K562 (cell line): ENCODE measurements at regions not wholly inside any gene's neighbourhood (a gene's known extent, or its start where the extent isn't known, plus 50 kb on each side); places are given as distances from the start of the nearest gene placed in this dataset.
A peak's percentile ranks its signal among the peaks of the same experiment; 100 is the strongest.

Experiments
- ATAC-seq: fragments of 200-7000 bp; cut with Tn5 transposase; 3 replicates; pipeline ENCODE4 v1.9.1; 2020; ENCODE audit warnings: moderate library complexity
- BruUV-seq: library from RNA; stranded (reverse); fragments of 400-500 nt; replicated peaks from 2 replicates; lab custom pipeline; 2021; lab: Mats Ljungman, UMichigan
- CTCF ChIA-PET: fragments of 300-600 bp; formaldehyde crosslinking; extraction: SDS; loops from one replicate; lab custom pipeline; 2021; ENCODE audit warnings: low intra/inter-chr PET ratio; lab: Yijun Ruan, JAX
- POLR2A ChIA-PET: fragments of 300-600, 350-650 bp; sonication (Branson Sonifier 250); formaldehyde crosslinking; extraction: SDS; loops from one replicate; lab custom pipeline; 2021; ENCODE audit warnings: antibody characterized with exemption, inconsistent platforms; lab: Yijun Ruan, JAX
- DNase-seq, 4 experiments: peaks; one replicate each; pipeline versions ENCODE4 v3.0.0 to v3.0.0-alpha.2; 2011 to 2018; ENCODE audit warnings: low spot score in 3 of 4, mixed read lengths in 3 of 4; ENCODE audit errors: extremely low read depth in 1 of 4
- FAIRE-seq: peaks from 2 replicates; lab custom pipeline; 2011; peaks lifted over from hg19 to GRCh38; lab: Jason Lieb, UNC
- H2AFZ ChIP-seq: 2 replicates; pipeline ENCODE4 v1.6.0; 2011; ENCODE audit warnings: low read depth, low read length, control low read depth, inconsistent platforms
- H3K27ac ChIP-seq: fragments of 200-600 bp; 3 replicates; pipeline ENCODE4 v1.8.0; 2011; ENCODE audit warnings: low read depth, mild to moderate bottlenecking, control low read depth, inconsistent platforms, low read length, moderate library complexity, mixed read lengths; ENCODE audit errors: extremely low read depth
- H3K27me3 ChIP-seq, 2 experiments: fragments of 300-600 bp in 1 of 2; 2 replicates in 1 of 2; 3 replicates in 1 of 2; pipeline versions ENCODE4 v1.6.0 to v1.8.0; 2011; ENCODE audit warnings: inconsistent platforms in 2 of 2, low read length in 2 of 2, mild to moderate bottlenecking in 1 of 2, mixed read lengths in 1 of 2, moderate library complexity in 1 of 2; ENCODE audit not compliant: control insufficient read depth in 2 of 2, insufficient read depth in 2 of 2
- H3K36me3 ChIP-seq: fragments of 300-600 bp; 3 replicates; pipeline ENCODE4 v1.8.0; 2011; ENCODE audit warnings: mild to moderate bottlenecking, low read length, inconsistent platforms; ENCODE audit not compliant: control insufficient read depth, insufficient read depth
- H3K4me1 ChIP-seq, 2 experiments: fragments of 200-600 bp in 1 of 2; replicated peaks in 1 of 2; 2 replicates in 1 of 2; 3 replicates in 1 of 2; pipeline versions ENCODE4 v1.5.1 to v1.8.0; 2011; ENCODE audit warnings: inconsistent platforms in 2 of 2, low read length in 2 of 2, mild to moderate bottlenecking in 1 of 2, mixed read lengths in 1 of 2, moderate library complexity in 1 of 2; ENCODE audit not compliant: control insufficient read depth in 2 of 2, insufficient read depth in 2 of 2
- H3K4me2 ChIP-seq: 2 replicates; pipeline ENCODE4 v1.6.1; 2011; ENCODE audit warnings: low read length, control low read depth, inconsistent platforms, mixed read lengths; ENCODE audit not compliant: insufficient read depth
- H3K4me3 ChIP-seq: fragments of 200-600 bp; sonication (generic), shearing (Covaris generic); 2 replicates; pipeline ENCODE4 v1.5.1; 2016; ENCODE audit warnings: control low read depth, inconsistent platforms
- H3K79me2 ChIP-seq: fragments of 200-600 bp; 3 replicates; pipeline ENCODE4 v1.8.0; 2011; ENCODE audit warnings: low read length, inconsistent platforms; ENCODE audit not compliant: control insufficient read depth, insufficient read depth
- H3K9ac ChIP-seq, 2 experiments: 2 replicates each; pipeline versions ENCODE4 v1.6.0 to v1.6.1; 2011; ENCODE audit warnings: low read depth in 2 of 2, low read length in 2 of 2, control low read depth in 1 of 2, inconsistent platforms in 1 of 2, mild to moderate bottlenecking in 1 of 2, mixed read lengths in 1 of 2; ENCODE audit not compliant: insufficient read depth in 1 of 2
- H3K9me1 ChIP-seq: one replicate; pipeline ENCODE4 v1.6.0; 2011; ENCODE audit warnings: inconsistent platforms, mild to moderate bottlenecking, low read length, moderate library complexity; ENCODE audit not compliant: control insufficient read depth, insufficient read depth
- H3K9me3 ChIP-seq: replicated peaks from 2 replicates; pipeline ENCODE4 v1.5.1; 2011; ENCODE audit warnings: low read depth, low read length, inconsistent platforms; ENCODE audit not compliant: control insufficient read depth, insufficient read depth
- H4K20me1 ChIP-seq: replicated peaks from 2 replicates; pipeline ENCODE4 v1.6.1; 2011; ENCODE audit warnings: low read length, inconsistent platforms, mixed read lengths; ENCODE audit not compliant: control insufficient read depth, insufficient read depth
- C11orf30 ChIP-seq: fragments of 450-650 bp; IDR thresholded peaks from 2 replicates; pipeline ENCODE4 v1.6.1; 2016; ENCODE audit warnings: low read depth, mild to moderate bottlenecking
- CBX8 ChIP-seq: fragments of 200-600 bp; sonication (generic); IDR thresholded peaks from 2 replicates; pipeline ENCODE4 v1.6.1; 2012; ENCODE audit warnings: borderline replicate concordance, mixed run types, low read depth, mild to moderate bottlenecking, moderate library complexity, mixed read lengths, low read length, control low read depth, inconsistent platforms; ENCODE audit not compliant: poor library complexity, severe bottlenecking; ENCODE audit errors: extremely low read depth
- ETV5 ChIP-seq: sonication (generic); formaldehyde crosslinking; IDR thresholded peaks from 2 replicates; pipeline ENCODE4 v1.4.0; 2020; ENCODE audit warnings: low read depth, mild to moderate bottlenecking, missing genetic modification reagents
- HDAC3 ChIP-seq: fragments of 450-650 bp; IDR thresholded peaks from 2 replicates; pipeline ENCODE4 v1.6.1; 2018; ENCODE audit warnings: borderline replicate concordance, mild to moderate bottlenecking, moderate library complexity; ENCODE audit not compliant: partially characterized antibody
- MAFF ChIP-seq: IDR thresholded peaks from 2 replicates; pipeline ENCODE4 v1.6.1; 2012; ENCODE audit warnings: low read length, improper control_type of control experiment
- MAFK ChIP-seq: IDR thresholded peaks from 2 replicates; pipeline ENCODE4 v1.6.1; 2011; ENCODE audit warnings: low read length, improper control_type of control experiment
- MTF1 ChIP-seq: fragments of 250-450 bp; sonication (Bioruptor Pico); IDR thresholded peaks from 2 replicates; pipeline ENCODE4 v1.9.0; 2021; ENCODE audit warnings: moderate library complexity, mild to moderate bottlenecking, inconsistent platforms, borderline replicate concordance
- RB1 ChIP-seq: fragments of 450-650 bp; IDR thresholded peaks from 2 replicates; pipeline ENCODE4 v1.6.1; 2017; ENCODE audit warnings: low read depth, mild to moderate bottlenecking
- SMAD4 ChIP-seq: fragments of 250-450 bp; sonication (Bioruptor Pico); conservative IDR thresholded peaks from 2 replicates; pipeline ENCODE4 v1.8.0; 2021; ENCODE audit warnings: inconsistent platforms, mild to moderate bottlenecking, moderate library complexity
- TSC22D4 ChIP-seq: fragments of 450-650 bp; IDR thresholded peaks from 2 replicates; pipeline ENCODE4 v1.6.1; 2016; ENCODE audit warnings: missing genetic modification characterization, missing biosample characterization, control low read depth
- ZKSCAN1 ChIP-seq: fragments of 150-350 bp; IDR thresholded peaks from 2 replicates; pipeline ENCODE4 v1.6.1; 2016; ENCODE audit warnings: low read depth, low read length
- ZNF143 ChIP-seq: sonication (generic); formaldehyde crosslinking; IDR thresholded peaks from 2 replicates; pipeline ENCODE4 v1.9.0; 2022; ENCODE audit warnings: mild to moderate bottlenecking, missing genetic modification reagents
- ZNF354B ChIP-seq: fragments of 250-450 bp; sonication (Bioruptor Pico); IDR thresholded peaks from 2 replicates; pipeline ENCODE4 v1.4.0; 2020
- WGBS: fragments of 100-300 bp; shearing (Covaris generic); methylation state at CpG from one replicate; pipeline ENCODE4 v1.1.6; 2016; ENCODE audit warnings: low coverage, mixed read lengths; ENCODE audit not compliant: insufficient coverage; ENCODE audit errors: missing lambda C conversion rate; 5-methylcytosine and 5-hydroxymethylcytosine counted together
- in situ Hi-C: fragments of 300-500 bp; cut with MboI; formaldehyde crosslinking; loops from 4 replicates; pipeline ENCODE4 v1.15.0; 2018; ENCODE audit warnings: inconsistent platforms, mixed read lengths
- intact Hi-C: fragments of 100-400 bp; cut with micrococcal nuclease; formaldehyde crosslinking; loops from 2 replicates; pipeline ENCODE4 v1.14.2; 2022
- TF ChIP-seq, protein P1 (sequence below): fragments of 250-450 bp; sonication (Bioruptor Pico); IDR thresholded peaks from 2 replicates; pipeline ENCODE4 v1.9.0; 2021; ENCODE audit warnings: mild to moderate bottlenecking

DNA sequence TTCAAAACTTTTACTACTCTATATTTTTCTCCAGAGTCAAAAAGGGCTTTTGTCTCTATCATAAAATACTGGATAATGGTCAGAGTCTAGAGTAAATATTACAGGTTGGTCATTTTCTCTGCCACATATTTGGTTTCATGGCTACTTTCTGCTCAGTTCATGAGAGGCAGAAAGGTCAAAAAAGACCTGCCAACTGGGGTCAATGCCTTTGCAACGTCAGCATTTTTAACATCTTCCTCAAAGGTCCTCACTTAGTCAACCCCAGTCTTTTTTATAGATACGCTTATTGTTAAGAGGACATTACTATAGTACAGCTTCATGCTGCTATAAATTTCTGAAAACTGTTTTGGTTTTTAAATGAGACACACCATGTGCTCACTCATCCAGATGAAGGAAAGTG, 312.1 kb upstream of the ARHGEF26 start:
- in situ Hi-C loops, result no loop called here
- no TSS peak for BruUV-seq
- Histone ChIP-seq H3K4me1 (no peaks in the 10 kb centered on the region), H3K4me3 (no peak overlapping the region), H4K20me1 (no peaks in the 10 kb centered on the region), H3K27ac (no peak overlapping the region), H3K9me3 (no peaks in the 10 kb centered on the region), H3K9ac (no peak overlapping the region), H3K27me3 (no peaks in the 10 kb centered on the region), H2AFZ (no peak overlapping the region), H3K9me1 (no peaks in the 10 kb centered on the region), H3K4me2 (no peak overlapping the region), H3K79me2 (no peaks in the 10 kb centered on the region), H3K36me3 (no peaks in the 10 kb centered on the region)
- TF ChIP-seq RB1, result no peak
- peak; percentile 24; the same call in 1 of the 2 replicates for TF ChIP-seq C11orf30
- TF ChIP-seq ZKSCAN1, result no peak
- TF ChIP-seq, protein P1, sequence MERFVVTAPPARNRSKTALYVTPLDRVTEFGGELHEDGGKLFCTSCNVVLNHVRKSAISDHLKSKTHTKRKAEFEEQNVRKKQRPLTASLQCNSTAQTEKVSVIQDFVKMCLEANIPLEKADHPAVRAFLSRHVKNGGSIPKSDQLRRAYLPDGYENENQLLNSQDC (CRISPR knock-in tag), result no peak
- peak; percentile 35; the same call in 1 of the 2 replicates for TF ChIP-seq MAFK
- peak; percentile 47 for TF ChIP-seq MAFF
- CTCF ChIA-PET, result no interaction called here
- no peak for ATAC-seq
- no peak for DNase-seq
- WGBS, result 0% methylated on average over 2 of the region's 2 CpGs
- FAIRE-seq, result no peak
- intact Hi-C loops, result no loop called here
- POLR2A ChIA-PET, result no interaction called here

DNA sequence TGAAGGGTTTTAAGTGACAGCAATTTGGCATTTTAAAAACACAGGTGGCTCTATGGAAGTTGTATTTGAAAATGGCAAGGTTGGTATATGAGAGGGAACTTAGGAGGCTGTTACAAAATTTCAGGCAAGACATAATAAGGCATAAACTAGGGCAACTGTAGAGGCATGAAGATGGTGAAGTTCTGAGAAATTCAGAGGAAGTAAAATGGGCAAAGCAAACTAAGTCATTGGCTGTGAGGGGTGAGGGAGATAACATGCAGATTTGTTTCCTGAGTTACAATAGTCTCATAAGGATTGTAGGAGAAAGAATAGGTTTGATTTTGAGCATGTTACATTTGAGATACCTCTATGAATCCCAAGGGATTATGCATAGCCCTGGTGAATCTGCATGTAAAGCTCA, 302.9 kb upstream of the ARHGEF26 start:
- Histone ChIP-seq H4K20me1 (no peaks in the 10 kb centered on the region), H3K9ac (no peak overlapping the region), H3K4me2 (no peak overlapping the region), H3K79me2 (no peaks in the 10 kb centered on the region), H3K9me1 (no peaks in the 10 kb centered on the region), H3K4me1 (no peaks in the 10 kb centered on the region), H3K27ac (no peak overlapping the region), H3K4me3 (no peak overlapping the region), H3K9me3 (no peaks in the 10 kb centered on the region), H3K36me3 (no peaks in the 10 kb centered on the region), H3K27me3 (no peaks in the 10 kb centered on the region), H2AFZ (no peak overlapping the region)
- BruUV-seq, result no TSS peak
- in situ Hi-C loops (no loop called here), intact Hi-C loops (no loop called here)
- FAIRE-seq (no peak), DNase-seq (no peak), ATAC-seq (no peak)
- ChIA-PET POLR2A (no interaction called here), CTCF (no interaction called here)
- TF ChIP-seq ZNF143 (CRISPR knock-in tag), result no peak
- no peak for TF ChIP-seq SMAD4 (CRISPR knock-in tag)
- TF ChIP-seq MTF1 (CRISPR knock-in tag), result no peak
- TF ChIP-seq ETV5, result no peak
- no peak for TF ChIP-seq HDAC3
- TF ChIP-seq CBX8, result no peak
- no peak for TF ChIP-seq ZNF354B (CRISPR knock-in tag)
- TF ChIP-seq TSC22D4, result no peak
